H1 (cell line): ENCODE measurements at regions not wholly inside any gene's neighbourhood (a gene's known extent, or its start where the extent isn't known, plus 50 kb on each side); places are given as distances from the start of the nearest gene placed in this dataset.

Source experiments
- CTCF ChIA-PET: fragments of 300-600 bp; sonication (Branson Sonifier 250); formaldehyde crosslinking; loops from one replicate; lab custom pipeline; 2021; ENCODE audit not compliant: partially characterized antibody; lab: Charles Lee
- POLR2A ChIA-PET: fragments of 300-600 bp; sonication (Branson Sonifier 250); formaldehyde crosslinking; loops from one replicate; lab custom pipeline; 2021; ENCODE audit warnings: inconsistent platforms; ENCODE audit not compliant: partially characterized antibody; lab: Charles Lee
- DNase-seq, 2 experiments: peaks; one replicate each; pipeline versions ENCODE4 v3.0.0 to v3.0.0-alpha.2; 2010 to 2022; ENCODE audit warnings: low spot score in 2 of 2, low read depth in 1 of 2, mixed read lengths in 1 of 2
- FAIRE-seq: peaks from 2 replicates; lab custom pipeline; 2011; peaks lifted over from hg19 to GRCh38; lab: Jason Lieb, UNC
- H2AFZ ChIP-seq: 2 replicates; pipeline ENCODE4 v1.8.1; 2012; ENCODE audit warnings: low read length, inconsistent platforms
- H2AK5ac ChIP-seq: 2 replicates; pipeline ENCODE4 v1.6.1; 2013; ENCODE audit warnings: low read depth, low read length
- H2BK120ac ChIP-seq: replicated peaks from 2 replicates; pipeline ENCODE3; 2013; ENCODE audit warnings: low read depth, low read length, inconsistent platforms
- H2BK12ac ChIP-seq: 2 replicates; pipeline ENCODE4 v1.6.1; 2013; ENCODE audit warnings: low read depth, low read length
- H2BK15ac ChIP-seq: 2 replicates; pipeline ENCODE4 v1.6.1; 2013; ENCODE audit warnings: low read length
- H2BK20ac ChIP-seq: 2 replicates; pipeline ENCODE4 v1.6.1; 2013; ENCODE audit warnings: low read length
- H2BK5ac ChIP-seq: 2 replicates; pipeline ENCODE4 v1.6.1; 2013; ENCODE audit warnings: low read depth, low read length
- H3K14ac ChIP-seq: 2 replicates; pipeline ENCODE4 v1.6.1; 2013; ENCODE audit warnings: inconsistent platforms; ENCODE audit not compliant: insufficient read length
- H3K18ac ChIP-seq: 2 replicates; pipeline ENCODE4 v1.6.1; 2013; ENCODE audit warnings: low read length; ENCODE audit errors: extremely low read depth
- H3K23ac ChIP-seq: 2 replicates; pipeline ENCODE4 v1.6.1; 2013; ENCODE audit warnings: inconsistent platforms; ENCODE audit not compliant: insufficient read length
- H3K23me2 ChIP-seq: 2 replicates; pipeline ENCODE4 v1.6.1; 2013; ENCODE audit warnings: low read depth, low read length
- H3K27ac ChIP-seq: 2 replicates; pipeline ENCODE4 v1.6.1; 2011; ENCODE audit warnings: low read depth, low read length, inconsistent platforms
- H3K27me3 ChIP-seq, 4 experiments: replicated peaks in 1 of 4; 1 replicate in 1 of 4; 2 replicates in 3 of 4; pipeline versions ENCODE4 v1.6.1 to v1.8.1; 2011 to 2013; ENCODE audit warnings: low read length in 3 of 4, mild to moderate bottlenecking in 3 of 4, inconsistent platforms in 2 of 4, mixed read lengths in 2 of 4, moderate library complexity in 1 of 4; ENCODE audit not compliant: control insufficient read depth in 3 of 4, insufficient read depth in 3 of 4; ENCODE audit errors: extremely low read depth in 1 of 4
- H3K36me3 ChIP-seq, 4 experiments: 2 replicates each; pipeline versions ENCODE4 v1.6.1 to v1.8.1; 2011 to 2013; ENCODE audit warnings: mild to moderate bottlenecking in 4 of 4, low read length in 3 of 4, moderate library complexity in 2 of 4, control low read depth in 1 of 4, inconsistent platforms in 1 of 4; ENCODE audit not compliant: insufficient read depth in 4 of 4, control insufficient read depth in 2 of 4
- H3K4ac ChIP-seq: replicated peaks from 2 replicates; pipeline ENCODE3; 2013; ENCODE audit warnings: low read length, low read depth, mixed read lengths, inconsistent platforms; ENCODE audit not compliant: insufficient read length
- H3K4me1 ChIP-seq, 4 experiments: replicated peaks in 1 of 4; 1 replicate in 1 of 4; 2 replicates in 3 of 4; pipeline versions ENCODE4 v1.6.1 to v1.8.1; 2011 to 2013; ENCODE audit warnings: low read length in 3 of 4, inconsistent platforms in 2 of 4, mixed read lengths in 1 of 4; ENCODE audit not compliant: insufficient read depth in 4 of 4, control insufficient read depth in 3 of 4
- H3K4me2 ChIP-seq, 2 experiments: 2 replicates each; pipeline versions ENCODE4 v1.6.1 to v1.8.1; 2011 to 2013; ENCODE audit warnings: low read depth in 2 of 2, low read length in 2 of 2, control low read depth in 1 of 2, inconsistent platforms in 1 of 2, mild to moderate bottlenecking in 1 of 2; ENCODE audit not compliant: insufficient read depth in 1 of 2
- H3K4me3 ChIP-seq, 4 experiments: fragments of 200-600, 300-600 bp in 1 of 4; sonication (generic), shearing (Covaris generic), sonication (Bioruptor Twin) in 1 of 4; 2 replicates each; pipeline versions ENCODE4 v1.5.1 to v1.8.1; 2011 to 2016; ENCODE audit warnings: low read length in 4 of 4, low read depth in 3 of 4, control low read depth in 2 of 4, inconsistent platforms in 2 of 4, mild to moderate bottlenecking in 2 of 4, mixed read lengths in 1 of 4, moderate library complexity in 1 of 4; ENCODE audit not compliant: insufficient read depth in 2 of 4; ENCODE audit errors: extremely low read depth in 1 of 4
- H3K56ac ChIP-seq: replicated peaks from 2 replicates; pipeline ENCODE3; 2013; ENCODE audit warnings: low read depth, mild to moderate bottlenecking, mixed read lengths, low read length, inconsistent platforms; ENCODE audit not compliant: insufficient read length
- H3K79me1 ChIP-seq: 2 replicates; pipeline ENCODE4 v1.6.1; 2013; ENCODE audit warnings: low read depth, low read length, control low read depth
- H3K79me2 ChIP-seq, 2 experiments: 2 replicates each; pipeline versions ENCODE4 v1.6.1 to v1.8.1; 2012 to 2013; ENCODE audit warnings: low read length in 2 of 2, mild to moderate bottlenecking in 2 of 2, inconsistent platforms in 1 of 2; ENCODE audit not compliant: insufficient read depth in 2 of 2, control insufficient read depth in 1 of 2
- H3K9ac ChIP-seq, 4 experiments: replicated peaks in 1 of 4; 1 replicate in 1 of 4; 2 replicates in 3 of 4; pipeline versions ENCODE4 v1.6.1 to v1.8.1; 2011 to 2013; ENCODE audit warnings: low read depth in 3 of 4, low read length in 3 of 4, control low read depth in 2 of 4, mild to moderate bottlenecking in 2 of 4, moderate library complexity in 2 of 4, inconsistent platforms in 1 of 4; ENCODE audit errors: extremely low read depth in 1 of 4
- H3K9me3 ChIP-seq, 2 experiments: 2 replicates each; pipeline versions ENCODE4 v1.6.1 to v1.8.1; 2012 to 2013; ENCODE audit warnings: mild to moderate bottlenecking in 2 of 2, moderate library complexity in 2 of 2, control low read depth in 1 of 2, inconsistent platforms in 1 of 2, low read depth in 1 of 2, low read length in 1 of 2, mixed read lengths in 1 of 2; ENCODE audit not compliant: insufficient read depth in 2 of 2
- H4K20me1 ChIP-seq, 2 experiments: replicated peaks in 1 of 2; 2 replicates each; pipeline versions ENCODE3 to v1.8.1; 2011 to 2013; ENCODE audit warnings: inconsistent platforms in 2 of 2, low read length in 2 of 2, mild to moderate bottlenecking in 1 of 2; ENCODE audit not compliant: insufficient read depth in 2 of 2, control insufficient read depth in 1 of 2
- H4K5ac ChIP-seq: 2 replicates; pipeline ENCODE4 v1.6.1; 2013; ENCODE audit warnings: low read length, low read depth, mixed read lengths, inconsistent platforms; ENCODE audit not compliant: insufficient read length
- H4K8ac ChIP-seq: 2 replicates; pipeline ENCODE4 v1.8.0; 2013; ENCODE audit warnings: mild to moderate bottlenecking, moderate library complexity, low read length, inconsistent platforms; ENCODE audit not compliant: insufficient read depth; ENCODE audit errors: extremely low read depth
- H4K91ac ChIP-seq: replicated peaks from 2 replicates; pipeline ENCODE3; 2013; ENCODE audit warnings: low read length, mixed read lengths, inconsistent platforms; ENCODE audit not compliant: insufficient read length
- CBX8 ChIP-seq: fragments of 300-800, 300-1000 bp; sonication (generic); IDR thresholded peaks from 2 replicates; pipeline ENCODE4 v1.7.1; 2016; ENCODE audit warnings: low read depth, low read length, borderline replicate concordance
- CEBPB ChIP-seq: IDR thresholded peaks from 2 replicates; pipeline ENCODE4 v1.6.1; 2012; ENCODE audit warnings: low read depth, low read length
- CTCF ChIP-seq, 3 experiments: IDR thresholded peaks; 1 replicate in 2 of 3; 2 replicates in 1 of 3; pipeline versions ENCODE4 v1.5.1 to v1.6.1; 2011; ENCODE audit warnings: low read length in 3 of 3, mild to moderate bottlenecking in 3 of 3, inconsistent platforms in 2 of 3, low read depth in 1 of 3, moderate library complexity in 1 of 3; ENCODE audit not compliant: insufficient read depth in 1 of 3; ENCODE audit errors: control extremely low read depth in 1 of 3
- PHF8 ChIP-seq: fragments of 200-600 bp; sonication (generic); conservative IDR thresholded peaks from 2 replicates; pipeline ENCODE4 v1.7.1; 2012; ENCODE audit warnings: low read depth, mild to moderate bottlenecking, inconsistent platforms, low read length, moderate library complexity
- POLR2AphosphoS5 ChIP-seq: IDR thresholded peaks from 2 replicates; pipeline ENCODE4 v1.6.1; 2011; ENCODE audit warnings: low read depth, low read length
- RFX5 ChIP-seq: IDR thresholded peaks from 2 replicates; pipeline ENCODE4 v1.6.1; 2011; ENCODE audit warnings: low read depth, low read length, improper control_type of control experiment, borderline replicate concordance
- SAP30 ChIP-seq: fragments of 300-600 bp; sonication (generic); IDR thresholded peaks from 2 replicates; pipeline ENCODE4 v1.7.1; 2012; ENCODE audit warnings: low read length, moderate library complexity, mild to moderate bottlenecking, inconsistent platforms; ENCODE audit not compliant: insufficient read depth, insufficient replicate concordance
- SIRT6 ChIP-seq: IDR thresholded peaks from one replicate; pipeline ENCODE4 v1.7.1; 2012; ENCODE audit warnings: low read length, inconsistent platforms
- TBP ChIP-seq: IDR thresholded peaks from 2 replicates; pipeline ENCODE4 v1.6.1; 2011; ENCODE audit warnings: low read depth, low read length, improper control_type of control experiment
- TEAD4 ChIP-seq: IDR thresholded peaks from 2 replicates; pipeline ENCODE4 v1.6.1; 2012; ENCODE audit warnings: low read depth, low read length, inconsistent platforms, mixed read lengths
- USF2 ChIP-seq: IDR thresholded peaks from 2 replicates; pipeline ENCODE4 v1.6.1; 2011; ENCODE audit warnings: low read length, improper control_type of control experiment
- WGBS, 2 experiments: shearing (Covaris generic) in 1 of 2; methylation state at CpG; one replicate each; pipeline versions ENCODE4 v1.1.6 to v1.1.7; 2013 to 2015; ENCODE audit warnings: low lambda C conversion rate in 2 of 2, mixed read lengths in 2 of 2, inconsistent platforms in 1 of 2, low coverage in 1 of 2, missing lambda C conversion rate in 1 of 2; ENCODE audit not compliant: insufficient replicate concordance in 2 of 2, insufficient coverage in 1 of 2, insufficient read length in 1 of 2; ENCODE audit errors: extremely low coverage in 1 of 2, missing lambda C conversion rate in 1 of 2; 5-methylcytosine and 5-hydroxymethylcytosine counted together

- Histone ChIP-seq H4K20me1 (no peaks in the 10 kb centered on the region), H3K36me3 (no peaks in the 10 kb centered on the region), H3K27me3 (no peaks in the 10 kb centered on the region), H2BK12ac (no peak overlapping the region), H3K9ac (no peak overlapping the region), H2BK15ac (no peak overlapping the region), H3K79me2 (no peaks in the 10 kb centered on the region), H3K27ac (no peak overlapping the region), H2BK5ac (no peak overlapping the region), H3K23me2 (no peaks in the 10 kb centered on the region; the same call in 1 of the 2 replicates), H3K4me1 (peaks cover 0 to 5% (median 0%) of the 10 kb centered on the region in 4 experiments; a peak in 1 of 7 replicates), H3K18ac (no peak overlapping the region), H3K4ac (no peak overlapping the region), H4K8ac (no peak overlapping the region), H3K9me3 (no peaks in the 10 kb centered on the region), H2AFZ (no peak overlapping the region), H2AK5ac (no peak overlapping the region), H3K79me1 (no peaks in the 10 kb centered on the region), H2BK120ac (no peak overlapping the region), H3K23ac (no peak overlapping the region), H4K91ac (no peak overlapping the region), H3K14ac (no peak overlapping the region), H3K4me2 (no peak overlapping the region), H2BK20ac (no peak overlapping the region), H3K56ac (no peak overlapping the region), H4K5ac (no peak overlapping the region), H3K4me3 (no peak overlapping the region)
- 94% methylated on average over 2 of the region's 2 CpGs; no CpG with 5 or more reads in 1 of the 2 experiments for WGBS, 2 experiments
- no peak for FAIRE-seq
- ChIA-PET POLR2A (no interaction called here), CTCF (interaction anchor here (0.9 kb wide), 1 partner anchor 179 kb away, joined by 3 read pairs; no protein-coding TSS in a partner anchor)
- TF ChIP-seq CBX8 (no peak), SIRT6 (no peak), CEBPB (no peak), USF2 (no peak), POLR2AphosphoS5 (no peak), RFX5 (no peak), PHF8 (no peak), TEAD4 (no peak), CTCF (IDR thresholded peaks at IDR 0.05; ENCODE audit: control extremely low read depth in 1 of 3, insufficient read depth in 1 of 3, low read depth in 1 of 3, low read length in 3 of 3) (no peak), SAP30 (no peak), TBP (no peak)
- no peak for DNase-seq
Observed at GRCh38 chr3:5580826-5581225, 393.3 kb downstream of the EDEM1 start.
